WTC11 (cell line): ENCODE measurements at regions not wholly inside any gene's neighbourhood (a gene's known extent, or its start where the extent isn't known, plus 50 kb on each side); places are given as distances from the start of the nearest gene placed in this dataset.

Experiments used
- ATAC-seq: fragments of 200-7000 bp; cut with Tn5 transposase; 2 replicates; pipeline ENCODE4 v1.10.0; 2021; ENCODE audit warnings: mild to moderate bottlenecking, moderate library complexity
- CTCF ChIA-PET: fragments of 300-600 bp; sonication (Branson Sonifier 250); formaldehyde crosslinking; loops from one replicate; lab custom pipeline; 2021; ENCODE audit warnings: antibody characterized with exemption; lab: Charles Lee
- POLR2A ChIA-PET: fragments of 350-600 bp; sonication (Branson Sonifier 250); formaldehyde crosslinking; loops from one replicate; lab custom pipeline; 2021; ENCODE audit warnings: antibody characterized with exemption; lab: Charles Lee
- DNase-seq: peaks from one replicate; pipeline ENCODE4 v3.0.0; 2021; ENCODE audit warnings: low spot score
- H3K27ac Mint-ChIP-seq: 2 replicates; pipeline ENCODE4 v1.8.0; 2021; ENCODE audit warnings: mixed read lengths
- H3K27me3 Mint-ChIP-seq: 2 replicates; pipeline ENCODE4 v1.8.0; 2021; ENCODE audit warnings: low read depth, mild to moderate bottlenecking, moderate library complexity, mixed read lengths
- H3K36me3 Mint-ChIP-seq: 2 replicates; pipeline ENCODE4 v1.8.0; 2021; ENCODE audit warnings: mixed read lengths
- H3K4me1 Mint-ChIP-seq: 2 replicates; pipeline ENCODE4 v1.8.0; 2022; ENCODE audit warnings: mixed read lengths
- H3K4me3 Mint-ChIP-seq: 2 replicates; pipeline ENCODE4 v1.8.0; 2021; ENCODE audit warnings: mild to moderate bottlenecking, moderate library complexity, mixed read lengths
- H3K9me3 Mint-ChIP-seq: 2 replicates; pipeline ENCODE4 v1.8.0; 2021; ENCODE audit warnings: mixed read lengths
- AR ChIP-seq: fragments of 250-450 bp; sonication (Bioruptor Pico); IDR thresholded peaks from 2 replicates; pipeline ENCODE4 v1.9.0; 2021; ENCODE audit warnings: mild to moderate bottlenecking
- ATF2 ChIP-seq: sonication (generic); formaldehyde crosslinking; IDR thresholded peaks from 2 replicates; pipeline ENCODE4 v1.8.1; 2022; ENCODE audit warnings: low read depth, missing genetic modification reagents, borderline replicate concordance
- ATF6 ChIP-seq: sonication (generic); formaldehyde crosslinking; IDR thresholded peaks from 2 replicates; pipeline ENCODE4 v1.8.1; 2023; ENCODE audit warnings: mild to moderate bottlenecking, missing genetic modification reagents
- ETV6 ChIP-seq: sonication (generic); formaldehyde crosslinking; IDR thresholded peaks from 2 replicates; pipeline ENCODE4 v1.8.1; 2022; ENCODE audit warnings: mild to moderate bottlenecking, missing genetic modification reagents
- FOXP4 ChIP-seq: sonication (generic); formaldehyde crosslinking; IDR thresholded peaks from 2 replicates; pipeline ENCODE4 v1.8.0; 2022; ENCODE audit warnings: mild to moderate bottlenecking, missing genetic modification reagents
- JAZF1 ChIP-seq: fragments of 250-450 bp; sonication (Bioruptor Pico); IDR thresholded peaks from 2 replicates; pipeline ENCODE4 v1.9.0; 2021; ENCODE audit warnings: moderate library complexity, mild to moderate bottlenecking, inconsistent platforms
- KAT7 ChIP-seq: sonication (generic); formaldehyde crosslinking; IDR thresholded peaks from 2 replicates; pipeline ENCODE4 v1.8.1; 2023; ENCODE audit warnings: missing genetic modification reagents, mild to moderate bottlenecking, borderline replicate concordance
- SMAD4 ChIP-seq: sonication (generic); formaldehyde crosslinking; IDR thresholded peaks from 2 replicates; pipeline ENCODE4 v1.8.0; 2022; ENCODE audit warnings: mild to moderate bottlenecking, missing genetic modification reagents
- SP1 ChIP-seq: sonication (generic); formaldehyde crosslinking; conservative IDR thresholded peaks from 2 replicates; pipeline ENCODE4 v1.8.1; 2022; ENCODE audit warnings: missing genetic modification reagents
- STAT6 ChIP-seq: sonication (generic); formaldehyde crosslinking; conservative IDR thresholded peaks from 2 replicates; pipeline ENCODE4 v1.8.1; 2023; ENCODE audit warnings: mild to moderate bottlenecking, low read depth, missing genetic modification reagents, moderate library complexity
- TEAD1 ChIP-seq: sonication (generic); formaldehyde crosslinking; IDR thresholded peaks from 2 replicates; pipeline ENCODE4 v1.8.0; 2022; ENCODE audit warnings: mild to moderate bottlenecking, missing genetic modification reagents
- TEAD4 ChIP-seq: sonication (generic); formaldehyde crosslinking; IDR thresholded peaks from 2 replicates; pipeline ENCODE4 v1.8.0; 2022; ENCODE audit warnings: mild to moderate bottlenecking, missing genetic modification reagents
- ZNF263 ChIP-seq: sonication (generic); formaldehyde crosslinking; IDR thresholded peaks from 2 replicates; pipeline ENCODE4 v1.8.1; 2022; ENCODE audit warnings: low read depth, mild to moderate bottlenecking, moderate library complexity, missing genetic modification reagents
- ZNF317 ChIP-seq: sonication (generic); formaldehyde crosslinking; IDR thresholded peaks from 2 replicates; pipeline ENCODE4 v1.8.1; 2023; ENCODE audit warnings: low read depth, mild to moderate bottlenecking, moderate library complexity, missing genetic modification reagents, borderline replicate concordance
- ZNF425 ChIP-seq: fragments of 250-450 bp; sonication (Bioruptor Pico); conservative IDR thresholded peaks from 2 replicates; pipeline ENCODE4 v1.9.0; 2021; ENCODE audit warnings: mild to moderate bottlenecking
- TF ChIP-seq, protein P1 (sequence below): sonication (generic); formaldehyde crosslinking; IDR thresholded peaks from 2 replicates; pipeline ENCODE4 v1.8.0; 2022; ENCODE audit warnings: mild to moderate bottlenecking, missing genetic modification reagents
- TF ChIP-seq, protein P2 (sequence below): sonication (generic); formaldehyde crosslinking; IDR thresholded peaks from 2 replicates; pipeline ENCODE4 v1.8.0; 2023; ENCODE audit warnings: mild to moderate bottlenecking, missing genetic modification reagents

DNA sequence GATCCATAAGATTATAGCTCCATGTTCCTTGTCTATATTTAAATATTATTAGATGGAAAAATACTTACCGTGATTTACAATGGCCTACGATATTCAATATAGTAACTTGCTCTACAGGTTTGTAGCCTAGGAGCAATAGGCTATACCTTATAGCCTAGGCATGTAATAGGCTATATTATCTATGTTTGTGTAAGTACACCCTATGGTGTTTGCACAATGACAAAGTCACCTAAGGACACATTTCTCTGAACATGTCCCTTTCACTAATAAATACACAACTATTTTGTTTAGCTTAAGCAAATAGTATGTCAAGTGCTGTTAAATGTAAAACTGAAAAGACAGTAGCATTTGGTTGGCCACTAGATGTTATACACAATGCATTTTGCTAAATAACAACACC lies 248.9 kb upstream of the ADGRL4 start:
- ATAC-seq (no peak), DNase-seq (no peak)
- Mint-ChIP-seq H3K27ac (no peak overlapping the region), H3K9me3 (no peaks in the 10 kb centered on the region), H3K27me3 (no peaks in the 10 kb centered on the region), H3K36me3 (no peaks in the 10 kb centered on the region), H3K4me3 (no peak overlapping the region), H3K4me1 (peaks cover 21% of the 10 kb centered on the region)
- TF ChIP-seq JAZF1 (CRISPR knock-in tag) (no peak), ATF6 (CRISPR knock-in tag) (no peak), SMAD4 (no peak)
- CTCF ChIA-PET, result no interaction called here
- POLR2A ChIA-PET, result no interaction called here

- H3K4me3 Mint-ChIP-seq, result no peak overlapping the region
- H3K4me1 Mint-ChIP-seq, result peaks cover 4% of the 10 kb centered on the region; the same call in 1 of the 2 replicates
- ChIA-PET CTCF (no interaction called here), POLR2A (no interaction called here)
- no peaks in the 10 kb centered on the region for H3K9me3 Mint-ChIP-seq
- DNase-seq (no peak), ATAC-seq (no peak)
- no peaks in the 10 kb centered on the region for H3K27me3 Mint-ChIP-seq
- H3K36me3 Mint-ChIP-seq, result no peaks in the 10 kb centered on the region
- no peak overlapping the region for H3K27ac Mint-ChIP-seq
- TF ChIP-seq, protein P1, sequence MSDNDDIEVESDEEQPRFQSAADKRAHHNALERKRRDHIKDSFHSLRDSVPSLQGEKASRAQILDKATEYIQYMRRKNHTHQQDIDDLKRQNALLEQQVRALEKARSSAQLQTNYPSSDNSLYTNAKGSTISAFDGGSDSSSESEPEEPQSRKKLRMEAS (CRISPR knock-in tag), result no peak
- TF ChIP-seq SP1 (CRISPR knock-in tag), result no peak
- TF ChIP-seq ZNF263 (CRISPR knock-in tag), result no peak
- TF ChIP-seq, protein P2, sequence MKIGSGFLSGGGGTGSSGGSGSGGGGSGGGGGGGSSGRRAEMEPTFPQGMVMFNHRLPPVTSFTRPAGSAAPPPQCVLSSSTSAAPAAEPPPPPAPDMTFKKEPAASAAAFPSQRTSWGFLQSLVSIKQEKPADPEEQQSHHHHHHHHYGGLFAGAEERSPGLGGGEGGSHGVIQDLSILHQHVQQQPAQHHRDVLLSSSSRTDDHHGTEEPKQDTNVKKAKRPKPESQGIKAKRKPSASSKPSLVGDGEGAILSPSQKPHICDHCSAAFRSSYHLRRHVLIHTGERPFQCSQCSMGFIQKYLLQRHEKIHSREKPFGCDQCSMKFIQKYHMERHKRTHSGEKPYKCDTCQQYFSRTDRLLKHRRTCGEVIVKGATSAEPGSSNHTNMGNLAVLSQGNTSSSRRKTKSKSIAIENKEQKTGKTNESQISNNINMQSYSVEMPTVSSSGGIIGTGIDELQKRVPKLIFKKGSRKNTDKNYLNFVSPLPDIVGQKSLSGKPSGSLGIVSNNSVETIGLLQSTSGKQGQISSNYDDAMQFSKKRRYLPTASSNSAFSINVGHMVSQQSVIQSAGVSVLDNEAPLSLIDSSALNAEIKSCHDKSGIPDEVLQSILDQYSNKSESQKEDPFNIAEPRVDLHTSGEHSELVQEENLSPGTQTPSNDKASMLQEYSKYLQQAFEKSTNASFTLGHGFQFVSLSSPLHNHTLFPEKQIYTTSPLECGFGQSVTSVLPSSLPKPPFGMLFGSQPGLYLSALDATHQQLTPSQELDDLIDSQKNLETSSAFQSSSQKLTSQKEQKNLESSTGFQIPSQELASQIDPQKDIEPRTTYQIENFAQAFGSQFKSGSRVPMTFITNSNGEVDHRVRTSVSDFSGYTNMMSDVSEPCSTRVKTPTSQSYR (CRISPR knock-in tag), result no peak
- TF ChIP-seq TEAD1 (CRISPR knock-in tag), result no peak
- TF ChIP-seq FOXP4, result no peak
- TF ChIP-seq KAT7 (CRISPR knock-in tag), result no peak
- no peak for TF ChIP-seq ETV6
- TF ChIP-seq ATF2, result no peak
- no peak for TF ChIP-seq TEAD4 (CRISPR knock-in tag)
- no peak for TF ChIP-seq AR (CRISPR knock-in tag)
- TF ChIP-seq ZNF425, result no peak
- no peak for TF ChIP-seq ZNF317 (CRISPR knock-in tag)
- no peak for TF ChIP-seq STAT6 (CRISPR knock-in tag)
Observed at GRCh38 chr1:79252598-79252997, 246.1 kb upstream of the ADGRL4 start.
